ENCODE measurements at regions not wholly inside any gene's neighbourhood (a gene's known extent, or its start where the extent isn't known, plus 50 kb on each side); places are given as distances from the start of the nearest gene placed in this dataset.

GRCh38 chr17:79441356-79442160 lies 169.3 kb downstream of the RBFOX3 start:
- no peak for DNase-seq

DNA sequence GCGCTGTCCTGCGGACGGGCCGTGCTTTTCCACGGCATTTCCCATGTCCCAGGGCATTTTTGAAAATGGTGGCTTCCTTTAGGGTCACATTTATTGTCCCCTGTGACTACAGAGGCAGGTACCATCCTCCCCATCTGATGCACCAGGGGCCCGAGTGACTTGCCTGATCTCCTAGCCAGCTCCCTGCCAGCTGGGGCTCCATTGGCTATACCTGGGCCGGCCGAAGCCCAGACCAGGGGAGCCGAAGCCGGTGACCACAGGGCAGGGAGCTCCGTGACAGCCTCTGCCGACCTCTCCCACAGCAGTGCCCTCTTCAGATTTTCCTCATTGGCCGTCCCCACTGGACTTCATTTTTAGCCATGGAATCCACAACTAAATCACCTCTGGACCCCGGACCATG lies 170.6 kb downstream of the RBFOX3 start:
- no peak for DNase-seq

DNA sequence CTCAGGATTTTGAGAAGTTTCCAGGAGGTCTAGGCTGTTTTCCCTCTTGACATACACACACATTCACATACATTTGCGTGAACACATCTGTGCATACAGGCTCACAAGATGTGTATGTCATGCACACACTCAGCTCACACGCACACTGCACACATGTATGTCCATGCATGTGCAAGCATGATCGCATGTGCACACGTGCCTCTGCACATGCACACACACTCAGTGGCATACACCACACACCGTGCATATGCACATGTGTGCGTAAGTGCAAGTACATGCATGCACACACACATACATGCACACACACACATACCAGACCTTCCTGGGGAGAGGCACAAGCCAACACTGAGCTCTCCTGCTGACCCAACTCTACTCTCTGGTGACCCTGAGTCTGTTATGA lies 171.4 kb downstream of the RBFOX3 start:
- DNase-seq = no peak

DNA sequence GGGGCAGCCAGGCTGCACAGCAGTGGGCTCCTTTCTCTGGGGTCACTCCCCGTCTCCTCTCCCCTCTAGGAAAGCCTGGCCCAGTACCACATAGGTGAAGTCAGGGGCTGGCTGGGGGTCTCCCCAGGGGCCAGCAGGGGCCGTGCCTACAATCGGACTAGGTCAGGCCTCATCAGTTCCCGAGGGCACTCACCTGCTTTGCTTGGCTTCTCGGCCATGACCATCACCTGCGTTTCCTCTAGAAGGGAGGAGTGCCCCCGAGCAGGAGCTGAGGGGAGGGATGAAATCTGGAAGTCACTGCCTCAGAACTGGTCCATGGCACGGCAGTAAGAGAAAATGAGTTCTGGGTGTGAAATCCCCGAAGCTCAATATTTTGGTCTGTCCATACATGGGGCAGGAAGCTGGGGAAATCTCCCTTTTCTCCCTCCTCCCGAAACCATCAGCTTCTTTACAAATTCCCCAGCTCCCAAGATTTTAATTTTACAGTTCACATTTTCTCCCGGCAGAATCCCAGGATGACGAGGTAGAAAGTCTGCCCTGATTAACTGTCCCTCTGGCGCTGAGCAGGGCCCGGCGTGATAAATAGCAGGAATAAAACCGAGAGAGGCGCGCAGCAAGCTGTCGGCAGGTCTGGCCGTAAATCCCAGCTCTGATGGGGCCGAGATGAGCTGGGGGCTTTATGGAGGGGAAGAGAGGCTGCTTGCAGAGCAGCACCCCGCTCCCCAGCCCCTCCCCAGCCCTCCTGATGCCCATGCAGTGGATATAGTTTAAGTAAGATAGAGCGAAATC lies 172.1 kb downstream of the RBFOX3 start:
- no peak for DNase-seq

- DNase-seq = no peak
These were observed 172.8 kb downstream of the RBFOX3 start for GRCh38 chr17:79438058-79438457.

- no peak for DNase-seq
These were observed 173.8 kb downstream of the RBFOX3 start for GRCh38 chr17:79437081-79437480.

- no peak for DNase-seq
These were observed 174.9 kb downstream of the RBFOX3 start for GRCh38 chr17:79435962-79436361.

DNA sequence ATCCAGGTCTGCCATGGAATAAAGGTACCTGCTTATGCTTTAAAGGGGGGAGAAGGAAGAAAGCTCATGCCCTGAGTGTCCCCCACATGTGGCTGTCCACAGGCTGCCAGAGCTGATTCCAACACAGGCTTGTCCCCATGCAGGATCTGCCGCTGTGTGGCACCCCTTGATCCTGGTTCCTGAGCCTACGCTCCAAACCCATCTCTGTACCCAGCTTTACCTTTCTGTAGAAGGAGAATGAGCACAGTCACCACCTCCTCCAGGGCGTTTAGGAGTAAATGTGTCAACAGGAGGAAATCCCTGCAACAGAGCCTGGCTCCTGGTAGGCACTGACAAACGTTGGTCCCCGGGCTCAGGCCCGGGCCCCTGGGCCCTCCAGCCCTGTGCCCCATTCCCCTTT lies 175.6 kb downstream of the RBFOX3 start:
- no peak for DNase-seq

- no peak for DNase-seq
These were observed 176.6 kb downstream of the RBFOX3 start for GRCh38 chr17:79434215-79434614.

DNA sequence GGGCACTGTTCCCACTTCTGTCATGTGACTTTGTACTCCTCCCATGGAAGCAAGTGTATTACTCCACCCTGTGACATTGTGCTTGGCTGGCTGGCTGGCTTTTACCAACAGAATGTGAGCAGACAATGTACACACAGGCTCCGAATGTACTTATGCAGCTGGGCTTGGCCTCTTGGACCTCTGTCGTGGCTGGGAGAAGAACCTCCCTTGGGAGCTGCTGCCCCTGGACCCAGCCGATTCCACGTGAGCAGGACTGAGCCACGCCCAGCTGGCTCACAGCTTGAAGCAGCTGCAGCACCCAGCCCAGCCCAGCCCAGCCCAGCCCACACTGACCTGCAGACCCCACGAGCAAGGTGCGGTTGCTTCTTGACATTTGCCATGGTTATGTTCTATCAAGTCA lies 177.5 kb downstream of the RBFOX3 start:
- no peak for DNase-seq

GRCh38 chr17:79431175-79431574 lies 179.7 kb downstream of the RBFOX3 start:
- DNase-seq = no peak

GRCh38 chr17:79429864-79430494 lies 180.9 kb downstream of the RBFOX3 start:
- DNase-seq = no peak

GRCh38 chr17:79428988-79429387 lies 181.9 kb downstream of the RBFOX3 start:
- no peak for DNase-seq

DNA sequence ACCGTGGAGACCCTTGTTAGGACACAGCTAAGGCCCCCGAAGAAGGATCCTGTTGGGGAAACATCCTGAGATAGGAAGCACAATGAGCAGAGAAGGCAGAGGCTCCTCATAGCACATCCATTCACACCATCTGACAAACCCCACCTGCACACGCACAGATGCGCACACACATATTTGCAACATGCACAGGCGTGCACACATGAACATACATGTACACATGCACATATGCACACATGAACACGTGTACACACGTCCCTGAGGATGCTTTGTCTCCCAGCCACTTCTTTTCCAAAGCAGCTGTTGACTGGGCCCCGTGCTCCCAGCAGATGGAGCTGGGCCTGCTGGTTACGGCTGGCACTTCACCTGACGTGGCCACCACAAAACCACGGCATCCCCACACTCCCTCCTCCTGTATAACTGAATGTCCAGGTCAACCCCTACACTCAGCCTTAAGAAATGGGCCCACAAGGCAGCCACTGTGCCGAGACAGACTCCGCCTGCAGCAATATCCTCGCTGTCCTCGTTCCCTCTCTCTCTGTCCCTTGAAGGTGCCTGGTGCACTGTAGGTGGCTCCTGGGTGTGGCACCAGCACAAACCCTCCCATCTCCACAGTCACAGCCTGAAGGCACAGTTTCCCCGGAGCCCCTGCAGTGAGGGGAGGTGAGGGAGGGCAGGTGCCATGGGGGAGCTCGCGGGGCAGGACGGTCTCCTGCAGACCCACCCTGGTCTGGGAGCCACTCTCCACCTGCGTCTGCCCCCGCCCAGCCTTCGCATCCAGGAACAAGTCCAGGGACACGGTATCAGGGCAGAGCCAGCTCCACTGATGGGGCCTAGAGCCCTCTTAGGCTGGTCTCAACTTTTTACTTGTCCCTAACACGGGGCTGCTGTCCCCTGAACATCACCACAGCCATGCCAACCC lies 183.0 kb downstream of the RBFOX3 start:
- no peak for DNase-seq

DNA sequence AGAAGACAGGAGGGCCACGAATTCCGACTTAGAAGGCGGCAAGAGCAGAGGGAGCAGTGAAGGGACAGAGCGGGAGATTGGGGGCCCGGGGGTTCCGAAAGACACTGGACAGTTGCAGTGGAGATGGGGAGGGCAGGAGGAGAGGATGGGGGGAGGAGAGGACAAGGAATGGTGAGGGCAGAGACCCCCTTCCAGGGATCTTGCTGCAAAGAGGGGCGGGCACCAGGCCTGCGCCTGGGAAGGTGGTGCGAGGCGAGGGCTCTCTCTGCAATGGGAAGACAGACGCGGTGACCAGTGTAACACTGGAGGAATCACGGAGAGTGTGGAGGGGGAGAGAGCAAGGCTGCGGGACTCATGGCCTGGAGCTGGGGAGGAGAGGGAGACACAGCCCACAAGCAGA lies 185.2 kb downstream of the RBFOX3 start:
- DNase-seq = no peak

- no peak for DNase-seq
These were observed 186.2 kb downstream of the RBFOX3 start for GRCh38 chr17:79424471-79425185.

GRCh38 chr17:79423811-79424465 lies 186.9 kb downstream of the RBFOX3 start:
- DNase-seq = no peak

GRCh38 chr17:79422236-79422635 lies 188.6 kb downstream of the RBFOX3 start:
- DNase-seq = no peak

DNA sequence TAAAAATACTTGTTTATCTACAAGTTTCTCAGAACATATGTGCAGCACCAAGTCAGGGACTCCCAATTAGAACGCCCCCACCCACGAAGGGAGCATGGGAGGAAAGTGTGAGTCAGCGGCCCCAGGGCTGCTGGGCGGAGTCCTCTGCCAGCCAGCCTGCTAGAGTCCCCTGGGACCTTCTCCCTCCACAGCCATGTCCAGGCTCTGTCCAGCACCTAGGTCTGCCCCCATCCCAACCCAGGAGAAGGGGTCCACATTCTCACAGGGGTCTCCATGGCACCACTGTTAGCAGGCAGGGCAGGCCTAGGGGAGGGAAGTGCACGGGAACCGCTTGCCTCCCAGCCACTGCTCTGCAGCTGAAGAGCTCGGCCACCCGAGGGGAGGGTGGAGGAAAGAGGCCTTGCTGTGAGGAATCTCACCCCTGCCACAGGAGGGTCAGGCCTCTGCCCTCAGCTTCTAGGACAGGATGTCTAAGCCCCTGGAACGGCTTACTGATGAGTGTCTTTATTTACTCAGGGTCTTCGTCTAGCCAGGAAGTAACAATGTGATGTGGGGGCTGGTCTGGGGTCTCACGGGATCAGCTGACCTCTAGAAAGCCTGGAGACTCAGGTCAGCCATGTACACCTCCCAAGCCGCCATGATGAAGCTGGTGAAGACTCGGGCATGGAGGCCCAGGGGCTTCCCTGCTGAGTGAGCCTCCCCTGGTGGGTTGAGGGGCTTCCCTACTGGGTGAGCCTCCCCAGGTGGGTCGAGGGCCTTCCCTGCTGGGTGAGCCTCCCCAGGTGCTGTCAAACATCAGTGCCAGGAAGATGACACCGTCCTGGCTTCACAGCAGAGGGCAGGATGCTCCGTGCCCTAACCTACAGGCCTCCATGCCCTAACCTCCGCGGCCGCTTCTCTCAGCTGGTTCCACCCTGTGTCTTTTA lies 190.3 kb downstream of the RBFOX3 start:
- DNase-seq = no peak

DNA sequence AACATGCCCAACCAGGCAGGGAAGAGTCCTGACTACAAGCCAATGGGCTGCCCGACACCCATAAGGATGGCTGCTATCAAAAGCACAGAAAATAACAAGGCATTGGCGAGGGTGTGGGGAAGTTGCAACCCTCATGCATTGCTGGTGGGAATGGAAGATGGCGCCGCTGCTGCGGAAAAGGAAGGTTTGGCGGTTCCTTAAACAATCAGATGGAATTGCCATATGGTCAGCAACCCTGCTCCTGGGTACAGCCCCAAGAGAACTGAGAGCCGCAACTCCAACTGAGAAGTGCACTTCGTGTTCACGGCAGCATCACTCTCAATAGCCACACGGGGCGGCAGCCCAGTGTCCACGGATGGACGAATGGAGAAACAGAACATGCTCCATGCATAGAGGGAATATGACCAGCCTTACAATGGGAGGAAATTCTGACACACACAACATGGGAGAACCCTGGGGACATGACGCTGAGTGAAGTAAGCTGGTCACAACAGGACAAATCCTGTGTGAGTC lies 193.3 kb downstream of the RBFOX3 start:
- no peak for DNase-seq
